Fibroblast of skin of abdomen (primary cell): ENCODE measurements at regions not wholly inside any gene's neighbourhood (a gene's known extent, or its start where the extent isn't known, plus 50 kb on each side); places are given as distances from the start of the nearest gene placed in this dataset.
"Not testable (repeated sequence)": the region's sequence is repeated elsewhere in the genome, so short reads cannot be mapped to it uniquely, and the experiment has no call there.

ENCODE experiments used
- DNase-seq: peaks from one replicate; pipeline ENCODE4 v3.0.0-alpha.2; 2013

- no peak for DNase-seq
These were observed 142.5 kb upstream of the SLC24A2 start for GRCh38 chr9:19931098-19931890.

- DNase-seq = no peak
These were observed 138.7 kb upstream of the SLC24A2 start for GRCh38 chr9:19927560-19927959.

GRCh38 chr9:19926774-19927173, 137.9 kb upstream of the SLC24A2 start:
- no peak for DNase-seq

GRCh38 chr9:19925674-19926503, 137.1 kb upstream of the SLC24A2 start:
- DNase-seq = peak; percentile 67

GRCh38 chr9:19924080-19924479, 135.2 kb upstream of the SLC24A2 start:
- DNase-seq = no peak

GRCh38 chr9:19922476-19923118, 133.8 kb upstream of the SLC24A2 start:
- peak; percentile 75 for DNase-seq

- DNase-seq = no peak
These were observed 131.6 kb upstream of the SLC24A2 start for GRCh38 chr9:19920401-19920800.

- DNase-seq = no peak
These were observed 129.8 kb upstream of the SLC24A2 start for GRCh38 chr9:19918630-19919029.

GRCh38 chr9:19914044-19914443, 125.2 kb upstream of the SLC24A2 start:
- DNase-seq = no peak

- no peak for DNase-seq
These were observed 124.3 kb upstream of the SLC24A2 start for GRCh38 chr9:19913151-19913550.

GRCh38 chr9:19903076-19903475, 114.2 kb upstream of the SLC24A2 start:
- no peak for DNase-seq

GRCh38 chr9:19901586-19901985, 112.7 kb upstream of the SLC24A2 start:
- DNase-seq = no peak

GRCh38 chr9:19896161-19896560, 107.3 kb upstream of the SLC24A2 start:
- DNase-seq = no peak

- not testable (repeated sequence) for DNase-seq
These were observed 106.7 kb upstream of the SLC24A2 start for GRCh38 chr9:19895578-19895977.

GRCh38 chr9:19895006-19895405, 106.2 kb upstream of the SLC24A2 start:
- DNase-seq = peak; percentile 14

GRCh38 chr9:19885608-19886007, 96.8 kb upstream of the SLC24A2 start:
- no peak for DNase-seq

GRCh38 chr9:19879062-19879461, 90.2 kb upstream of the SLC24A2 start:
- no peak for DNase-seq

GRCh38 chr9:19876569-19877316, 87.9 kb upstream of the SLC24A2 start:
- DNase-seq = peak; percentile 67

GRCh38 chr9:19875291-19875920, 86.6 kb upstream of the SLC24A2 start:
- peak; percentile 82 for DNase-seq

GRCh38 chr9:19873188-19873587, 84.4 kb upstream of the SLC24A2 start:
- DNase-seq = not testable (repeated sequence)

- no peak for DNase-seq
These were observed 82.2 kb upstream of the SLC24A2 start for GRCh38 chr9:19870988-19871387.

- no peak for DNase-seq
These were observed 52.1 kb upstream of the SLC24A2 start for GRCh38 chr9:19840953-19841352.
